ENCODE measurements at regions not wholly inside any gene's neighbourhood (a gene's known extent, or its start where the extent isn't known, plus 50 kb on each side); places are given as distances from the start of the nearest gene placed in this dataset.
"Not testable (repeated sequence)": the region's sequence is repeated elsewhere in the genome, so short reads cannot be mapped to it uniquely, and the experiment has no call there.

DNA sequence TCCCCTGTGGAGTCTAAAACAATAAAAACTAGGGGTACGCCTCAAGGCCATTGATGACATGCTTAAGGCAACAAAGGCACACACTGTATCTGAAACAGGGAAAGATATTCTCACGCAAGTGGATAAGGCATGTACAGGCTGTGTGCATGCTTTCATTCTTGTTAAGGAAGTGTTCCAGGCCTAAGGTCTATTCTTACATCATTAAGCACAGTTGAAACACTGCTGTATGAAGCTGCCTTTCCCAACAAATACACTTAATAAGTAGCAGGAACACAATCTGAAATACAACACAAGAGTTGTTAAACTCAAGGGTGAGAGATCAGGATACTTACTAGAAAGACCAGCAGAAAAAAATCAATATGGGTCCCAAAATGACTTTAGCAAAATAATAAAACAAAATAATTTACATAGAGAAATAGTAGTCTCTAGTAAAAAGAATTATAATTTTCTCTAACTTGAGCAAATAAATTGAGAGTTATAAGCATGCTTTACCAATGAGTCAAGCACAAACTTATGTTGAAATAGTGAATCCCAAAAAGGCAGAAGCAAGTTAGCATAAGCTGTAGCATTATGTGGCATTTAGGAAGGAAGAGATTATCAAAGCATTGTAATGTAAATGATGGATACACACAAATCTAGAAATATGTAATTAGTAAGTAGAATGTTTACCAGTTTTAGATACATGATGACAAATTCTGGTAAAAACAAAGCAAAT is 796.9 kb downstream of the SLITRK1 start:
- Histone ChIP-seq H3K4me2 (ENCODE audit: insufficient read depth, low read length) (no peak overlapping the region), H3K79me2 (ENCODE audit: insufficient read depth, low read length) (no peaks in the 10 kb centered on the region), H2AFZ (ENCODE audit: low read length) (no peak overlapping the region), H3K4me1 (ENCODE audit: insufficient read depth, low read length) (no peaks in the 10 kb centered on the region), H3K27me3 (ENCODE audit: insufficient read depth, low read length) (no peaks in the 10 kb centered on the region), H3K9me3 (ENCODE audit: low read depth, low read length) (no peaks in the 10 kb centered on the region), H4K20me1 (ENCODE audit: insufficient read depth, low read length) (no peaks in the 10 kb centered on the region), H3K36me3 (ENCODE audit: insufficient read depth, low read length) (no peaks in the 10 kb centered on the region), H3K4me3 (ENCODE audit: insufficient read depth, low read length) (no peak overlapping the region), H3K27ac (ENCODE audit: low read depth, low read length) (no peak overlapping the region)
- TF ChIP-seq, protein P1, sequence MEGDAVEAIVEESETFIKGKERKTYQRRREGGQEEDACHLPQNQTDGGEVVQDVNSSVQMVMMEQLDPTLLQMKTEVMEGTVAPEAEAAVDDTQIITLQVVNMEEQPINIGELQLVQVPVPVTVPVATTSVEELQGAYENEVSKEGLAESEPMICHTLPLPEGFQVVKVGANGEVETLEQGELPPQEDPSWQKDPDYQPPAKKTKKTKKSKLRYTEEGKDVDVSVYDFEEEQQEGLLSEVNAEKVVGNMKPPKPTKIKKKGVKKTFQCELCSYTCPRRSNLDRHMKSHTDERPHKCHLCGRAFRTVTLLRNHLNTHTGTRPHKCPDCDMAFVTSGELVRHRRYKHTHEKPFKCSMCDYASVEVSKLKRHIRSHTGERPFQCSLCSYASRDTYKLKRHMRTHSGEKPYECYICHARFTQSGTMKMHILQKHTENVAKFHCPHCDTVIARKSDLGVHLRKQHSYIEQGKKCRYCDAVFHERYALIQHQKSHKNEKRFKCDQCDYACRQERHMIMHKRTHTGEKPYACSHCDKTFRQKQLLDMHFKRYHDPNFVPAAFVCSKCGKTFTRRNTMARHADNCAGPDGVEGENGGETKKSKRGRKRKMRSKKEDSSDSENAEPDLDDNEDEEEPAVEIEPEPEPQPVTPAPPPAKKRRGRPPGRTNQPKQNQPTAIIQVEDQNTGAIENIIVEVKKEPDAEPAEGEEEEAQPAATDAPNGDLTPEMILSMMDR (IDR thresholded peaks at IDR 0.05; ENCODE audit: extremely low read depth, low read depth, low read length): no peak
- DNase-seq (ENCODE audit: insufficient read length, low spot score, missing footprints): no peak

DNA sequence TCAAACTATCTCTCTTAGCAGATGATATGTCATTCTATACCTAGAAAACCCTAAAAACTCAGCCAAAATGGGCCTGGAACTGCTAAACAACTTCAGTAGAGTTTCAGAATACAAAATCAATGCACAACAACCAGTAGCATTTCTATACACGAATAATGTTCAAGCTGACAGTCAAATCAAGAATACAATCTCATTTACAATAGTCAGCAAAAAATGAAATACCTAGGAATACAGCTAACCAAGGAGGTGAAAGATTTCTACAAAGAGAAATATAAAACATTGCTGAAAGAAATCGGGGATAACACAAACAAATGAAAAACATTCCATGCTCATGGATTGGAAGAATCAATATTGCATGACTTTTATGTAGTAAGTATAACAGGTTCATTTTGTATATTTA is 804.8 kb downstream of the SLITRK1 start:
- H3K4me1 ChIP-seq (ENCODE audit: insufficient read depth, low read length): no peaks in the 10 kb centered on the region
- H3K9me3 ChIP-seq (ENCODE audit: low read depth, low read length): no peaks in the 10 kb centered on the region
- no peak overlapping the region for H3K4me3 ChIP-seq (ENCODE audit: insufficient read depth, low read length)
- no peak overlapping the region for H3K4me2 ChIP-seq (ENCODE audit: insufficient read depth, low read length)
- no peak overlapping the region for H2AFZ ChIP-seq (ENCODE audit: low read length)
- H4K20me1 ChIP-seq (ENCODE audit: insufficient read depth, low read length): no peaks in the 10 kb centered on the region
- H3K27me3 ChIP-seq (ENCODE audit: insufficient read depth, low read length): no peaks in the 10 kb centered on the region
- no peaks in the 10 kb centered on the region for H3K79me2 ChIP-seq (ENCODE audit: insufficient read depth, low read length)
- TF ChIP-seq, protein P1 (IDR thresholded peaks at IDR 0.05; ENCODE audit: extremely low read depth, low read depth, low read length): no peak
- H3K27ac ChIP-seq (ENCODE audit: low read depth, low read length): no peak overlapping the region
- DNase-seq (ENCODE audit: insufficient read length, low spot score, missing footprints): no peak
- H3K36me3 ChIP-seq (ENCODE audit: insufficient read depth, low read length): no peaks in the 10 kb centered on the region

GRCh38 chr13:83073930-83074329 is 808.3 kb downstream of the SLITRK1 start:
- H3K27me3 ChIP-seq (ENCODE audit: insufficient read depth, low read length); DNase-seq (ENCODE audit: insufficient read length, low spot score, missing footprints); H3K36me3 ChIP-seq (ENCODE audit: insufficient read depth, low read length); H4K20me1 ChIP-seq (ENCODE audit: insufficient read depth, low read length); H3K4me2 ChIP-seq (ENCODE audit: insufficient read depth, low read length); H2AFZ ChIP-seq (ENCODE audit: low read length); H3K79me2 ChIP-seq (ENCODE audit: insufficient read depth, low read length); H3K4me1 ChIP-seq (ENCODE audit: insufficient read depth, low read length); H3K4me3 ChIP-seq (ENCODE audit: insufficient read depth, low read length); H3K27ac ChIP-seq (ENCODE audit: low read depth, low read length); H3K9me3 ChIP-seq (ENCODE audit: low read depth, low read length): not testable (repeated sequence)

DNA sequence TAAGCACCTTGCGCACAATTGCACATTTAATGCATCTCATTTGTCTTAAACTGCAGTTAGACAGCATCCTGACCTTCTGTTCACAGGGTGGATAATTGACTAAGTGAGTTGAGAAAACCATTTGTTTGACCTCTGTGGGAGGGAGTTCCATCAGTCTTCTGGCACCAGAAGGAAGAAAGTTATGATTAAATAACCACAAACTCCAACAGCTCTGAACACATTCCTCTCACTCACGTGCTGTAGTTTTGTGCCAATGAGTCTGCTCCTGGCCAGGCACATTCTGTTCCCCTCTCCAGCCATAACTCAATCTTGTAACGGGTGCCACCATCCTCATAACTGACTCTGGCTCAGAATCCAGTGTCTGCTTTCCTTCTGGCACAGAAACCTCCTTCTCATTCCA is 817.2 kb downstream of the SLITRK1 start:
- no peak overlapping the region for H2AFZ ChIP-seq (ENCODE audit: low read length)
- H3K4me2 ChIP-seq (ENCODE audit: insufficient read depth, low read length): no peak overlapping the region
- no peaks in the 10 kb centered on the region for H3K4me1 ChIP-seq (ENCODE audit: insufficient read depth, low read length)
- H3K27ac ChIP-seq (ENCODE audit: low read depth, low read length): no peak overlapping the region
- no peaks in the 10 kb centered on the region for H3K79me2 ChIP-seq (ENCODE audit: insufficient read depth, low read length)
- no peaks in the 10 kb centered on the region for H3K9me3 ChIP-seq (ENCODE audit: low read depth, low read length)
- H3K36me3 ChIP-seq (ENCODE audit: insufficient read depth, low read length): no peaks in the 10 kb centered on the region
- H3K4me3 ChIP-seq (ENCODE audit: insufficient read depth, low read length): no peak overlapping the region
- no peaks in the 10 kb centered on the region for H3K27me3 ChIP-seq (ENCODE audit: insufficient read depth, low read length)
- TF ChIP-seq, protein P1 (IDR thresholded peaks at IDR 0.05; ENCODE audit: extremely low read depth, low read depth, low read length): no peak
- peak; percentile 27 for DNase-seq (ENCODE audit: insufficient read length, low spot score, missing footprints)
- no peaks in the 10 kb centered on the region for H4K20me1 ChIP-seq (ENCODE audit: insufficient read depth, low read length)

Data from osteoblast (primary cell).